ENCODE measurements at regions not wholly inside any gene's neighbourhood (a gene's known extent, or its start where the extent isn't known, plus 50 kb on each side); places are given as distances from the start of the nearest gene placed in this dataset.

GRCh38 chr5:107215611-107216010, 455.1 kb downstream of the EFNA5 start:
- TF ChIP-seq RAD21 (IDR thresholded peaks at IDR 0.05) (no peak), YY1 (IDR thresholded peaks at IDR 0.05) (no peak), TAF1 (conservative IDR thresholded peaks at IDR 0.05) (no peak), CTCF (IDR thresholded peaks at IDR 0.05; ENCODE audit: low read depth, low read length, missing input control) (no peak), EGR1 (IDR thresholded peaks at IDR 0.05; ENCODE audit: low read depth in 2 of 2) (no peak), REST (IDR thresholded peaks at IDR 0.05) (no peak), MAX (IDR thresholded peaks at IDR 0.05) (no peak), HNF4G (IDR thresholded peaks at IDR 0.05) (no peak), SP1 (IDR thresholded peaks at IDR 0.05) (no peak), JUND (IDR thresholded peaks at IDR 0.05) (no peak), ATF3 (IDR thresholded peaks at IDR 0.05) (no peak), ZBTB33 (IDR thresholded peaks at IDR 0.05) (no peak)

Measured in liver (tissue), 3 donors.